ENCODE measurements at regions not wholly inside any gene's neighbourhood (a gene's known extent, or its start where the extent isn't known, plus 50 kb on each side); places are given as distances from the start of the nearest gene placed in this dataset.

DNA sequence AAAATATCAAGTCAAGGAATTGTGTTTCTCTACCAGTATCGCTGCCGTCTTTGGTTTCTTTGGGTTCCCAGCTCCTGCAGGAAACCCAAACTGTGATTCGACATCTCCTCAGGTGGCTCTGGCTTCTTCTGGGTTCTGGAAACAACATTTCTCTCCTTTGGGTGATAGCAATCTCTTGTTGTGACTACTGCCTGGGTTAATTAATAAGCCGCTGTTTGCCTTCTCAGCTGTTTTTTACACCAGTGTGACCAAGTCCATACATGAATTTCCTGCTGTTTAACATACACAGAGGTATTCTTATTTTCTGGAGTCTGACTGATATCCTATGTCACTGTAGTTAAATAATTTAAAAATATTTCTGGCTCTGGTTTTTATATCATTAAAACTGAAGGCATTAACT is 112.5 kb upstream of the DCC start:
- Mint-ChIP-seq H3K27ac (no peak overlapping the region), H3K4me1 (peaks cover 30% of the 10 kb centered on the region), H3K9me3 (0 out of 2 replicates have a peak, but pooled peaks cover 5% of the 10 kb centered on the region), H3K27me3 (ENCODE audit: low read depth) (peaks cover 2% of the 10 kb centered on the region), H3K36me3 (no peaks in the 10 kb centered on the region), H3K4me3 (no peak overlapping the region)
- DNase-seq (ENCODE audit: low spot score): no peak
- CTCF ChIA-PET: no interaction called here
- TF ChIP-seq ETV6 (CRISPR knock-in tag; IDR thresholded peaks at IDR 0.05) (no peak), ZBTB21 (CRISPR knock-in tag; IDR thresholded peaks at IDR 0.05; ENCODE audit: borderline replicate concordance) (no peak), FOXJ3 (CRISPR knock-in tag; IDR thresholded peaks at IDR 0.05; ENCODE audit: borderline replicate concordance) (no peak), ATF1 (CRISPR knock-in tag; IDR thresholded peaks at IDR 0.05) (no peak), NFE2L1 (CRISPR knock-in tag; IDR thresholded peaks at IDR 0.05) (no peak), SMAD4 (CRISPR knock-in tag; IDR thresholded peaks at IDR 0.05) (no peak), PRRX2 (CRISPR knock-in tag; IDR thresholded peaks at IDR 0.05) (no peak), IRF2 (CRISPR knock-in tag; IDR thresholded peaks at IDR 0.05; ENCODE audit: borderline replicate concordance, low read depth) (no peak), OVOL2 (CRISPR knock-in tag; IDR thresholded peaks at IDR 0.05; ENCODE audit: borderline replicate concordance) (no peak), NFATC4 (CRISPR knock-in tag; IDR thresholded peaks at IDR 0.05) (no peak), ELF4 (CRISPR knock-in tag; IDR thresholded peaks at IDR 0.05; ENCODE audit: low read depth) (no peak)
- TF ChIP-seq, protein P1, sequence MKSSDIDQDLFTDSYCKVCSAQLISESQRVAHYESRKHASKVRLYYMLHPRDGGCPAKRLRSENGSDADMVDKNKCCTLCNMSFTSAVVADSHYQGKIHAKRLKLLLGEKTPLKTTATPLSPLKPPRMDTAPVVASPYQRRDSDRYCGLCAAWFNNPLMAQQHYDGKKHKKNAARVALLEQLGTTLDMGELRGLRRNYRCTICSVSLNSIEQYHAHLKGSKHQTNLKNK (CRISPR knock-in tag; IDR thresholded peaks at IDR 0.05): no peak
- TF ChIP-seq, protein P2, sequence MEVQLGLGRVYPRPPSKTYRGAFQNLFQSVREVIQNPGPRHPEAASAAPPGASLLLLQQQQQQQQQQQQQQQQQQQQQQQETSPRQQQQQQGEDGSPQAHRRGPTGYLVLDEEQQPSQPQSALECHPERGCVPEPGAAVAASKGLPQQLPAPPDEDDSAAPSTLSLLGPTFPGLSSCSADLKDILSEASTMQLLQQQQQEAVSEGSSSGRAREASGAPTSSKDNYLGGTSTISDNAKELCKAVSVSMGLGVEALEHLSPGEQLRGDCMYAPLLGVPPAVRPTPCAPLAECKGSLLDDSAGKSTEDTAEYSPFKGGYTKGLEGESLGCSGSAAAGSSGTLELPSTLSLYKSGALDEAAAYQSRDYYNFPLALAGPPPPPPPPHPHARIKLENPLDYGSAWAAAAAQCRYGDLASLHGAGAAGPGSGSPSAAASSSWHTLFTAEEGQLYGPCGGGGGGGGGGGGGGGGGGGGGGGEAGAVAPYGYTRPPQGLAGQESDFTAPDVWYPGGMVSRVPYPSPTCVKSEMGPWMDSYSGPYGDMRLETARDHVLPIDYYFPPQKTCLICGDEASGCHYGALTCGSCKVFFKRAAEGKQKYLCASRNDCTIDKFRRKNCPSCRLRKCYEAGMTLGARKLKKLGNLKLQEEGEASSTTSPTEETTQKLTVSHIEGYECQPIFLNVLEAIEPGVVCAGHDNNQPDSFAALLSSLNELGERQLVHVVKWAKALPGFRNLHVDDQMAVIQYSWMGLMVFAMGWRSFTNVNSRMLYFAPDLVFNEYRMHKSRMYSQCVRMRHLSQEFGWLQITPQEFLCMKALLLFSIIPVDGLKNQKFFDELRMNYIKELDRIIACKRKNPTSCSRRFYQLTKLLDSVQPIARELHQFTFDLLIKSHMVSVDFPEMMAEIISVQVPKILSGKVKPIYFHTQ (CRISPR knock-in tag; IDR thresholded peaks at IDR 0.05): no peak
- TF ChIP-seq, protein P3, sequence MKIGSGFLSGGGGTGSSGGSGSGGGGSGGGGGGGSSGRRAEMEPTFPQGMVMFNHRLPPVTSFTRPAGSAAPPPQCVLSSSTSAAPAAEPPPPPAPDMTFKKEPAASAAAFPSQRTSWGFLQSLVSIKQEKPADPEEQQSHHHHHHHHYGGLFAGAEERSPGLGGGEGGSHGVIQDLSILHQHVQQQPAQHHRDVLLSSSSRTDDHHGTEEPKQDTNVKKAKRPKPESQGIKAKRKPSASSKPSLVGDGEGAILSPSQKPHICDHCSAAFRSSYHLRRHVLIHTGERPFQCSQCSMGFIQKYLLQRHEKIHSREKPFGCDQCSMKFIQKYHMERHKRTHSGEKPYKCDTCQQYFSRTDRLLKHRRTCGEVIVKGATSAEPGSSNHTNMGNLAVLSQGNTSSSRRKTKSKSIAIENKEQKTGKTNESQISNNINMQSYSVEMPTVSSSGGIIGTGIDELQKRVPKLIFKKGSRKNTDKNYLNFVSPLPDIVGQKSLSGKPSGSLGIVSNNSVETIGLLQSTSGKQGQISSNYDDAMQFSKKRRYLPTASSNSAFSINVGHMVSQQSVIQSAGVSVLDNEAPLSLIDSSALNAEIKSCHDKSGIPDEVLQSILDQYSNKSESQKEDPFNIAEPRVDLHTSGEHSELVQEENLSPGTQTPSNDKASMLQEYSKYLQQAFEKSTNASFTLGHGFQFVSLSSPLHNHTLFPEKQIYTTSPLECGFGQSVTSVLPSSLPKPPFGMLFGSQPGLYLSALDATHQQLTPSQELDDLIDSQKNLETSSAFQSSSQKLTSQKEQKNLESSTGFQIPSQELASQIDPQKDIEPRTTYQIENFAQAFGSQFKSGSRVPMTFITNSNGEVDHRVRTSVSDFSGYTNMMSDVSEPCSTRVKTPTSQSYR (CRISPR knock-in tag; IDR thresholded peaks at IDR 0.05): no peak
- POLR2A ChIA-PET: no interaction called here
- no peak for ATAC-seq

DNA sequence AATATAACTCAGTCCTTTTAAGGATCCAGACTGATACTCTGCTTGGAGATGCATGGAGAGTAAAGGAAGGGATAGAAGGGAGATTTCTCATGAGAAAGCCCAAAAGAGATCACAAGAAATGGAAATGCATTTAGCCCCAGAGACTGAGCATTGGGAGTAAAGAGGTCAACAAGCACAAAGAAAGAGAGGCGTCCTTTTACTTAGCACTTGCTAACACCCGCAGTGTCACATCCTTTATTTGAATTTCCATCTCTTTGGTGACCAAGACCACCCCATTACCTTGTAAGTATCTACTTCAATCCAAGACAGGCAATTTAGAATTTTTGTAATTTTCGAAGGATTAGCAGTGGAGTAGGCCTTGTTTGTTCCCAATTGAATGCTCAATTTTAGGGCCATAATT is 111.8 kb upstream of the DCC start:
- no peaks in the 10 kb centered on the region for H3K36me3 Mint-ChIP-seq
- no peak overlapping the region for H3K4me3 Mint-ChIP-seq
- ATAC-seq (peak; percentile 96), DNase-seq (ENCODE audit: low spot score) (no peak)
- peak overlapping the region; percentile 93 for H3K27ac Mint-ChIP-seq
- peaks cover 26% of the 10 kb centered on the region for H3K4me1 Mint-ChIP-seq
- H3K9me3 Mint-ChIP-seq: 0 out of 2 replicates have a peak, but pooled peaks cover 8% of the 10 kb centered on the region
- POLR2A ChIA-PET: no interaction called here
- CTCF ChIA-PET: no interaction called here
- peaks cover 2% of the 10 kb centered on the region for H3K27me3 Mint-ChIP-seq (ENCODE audit: low read depth)
- TF ChIP-seq, protein P4, sequence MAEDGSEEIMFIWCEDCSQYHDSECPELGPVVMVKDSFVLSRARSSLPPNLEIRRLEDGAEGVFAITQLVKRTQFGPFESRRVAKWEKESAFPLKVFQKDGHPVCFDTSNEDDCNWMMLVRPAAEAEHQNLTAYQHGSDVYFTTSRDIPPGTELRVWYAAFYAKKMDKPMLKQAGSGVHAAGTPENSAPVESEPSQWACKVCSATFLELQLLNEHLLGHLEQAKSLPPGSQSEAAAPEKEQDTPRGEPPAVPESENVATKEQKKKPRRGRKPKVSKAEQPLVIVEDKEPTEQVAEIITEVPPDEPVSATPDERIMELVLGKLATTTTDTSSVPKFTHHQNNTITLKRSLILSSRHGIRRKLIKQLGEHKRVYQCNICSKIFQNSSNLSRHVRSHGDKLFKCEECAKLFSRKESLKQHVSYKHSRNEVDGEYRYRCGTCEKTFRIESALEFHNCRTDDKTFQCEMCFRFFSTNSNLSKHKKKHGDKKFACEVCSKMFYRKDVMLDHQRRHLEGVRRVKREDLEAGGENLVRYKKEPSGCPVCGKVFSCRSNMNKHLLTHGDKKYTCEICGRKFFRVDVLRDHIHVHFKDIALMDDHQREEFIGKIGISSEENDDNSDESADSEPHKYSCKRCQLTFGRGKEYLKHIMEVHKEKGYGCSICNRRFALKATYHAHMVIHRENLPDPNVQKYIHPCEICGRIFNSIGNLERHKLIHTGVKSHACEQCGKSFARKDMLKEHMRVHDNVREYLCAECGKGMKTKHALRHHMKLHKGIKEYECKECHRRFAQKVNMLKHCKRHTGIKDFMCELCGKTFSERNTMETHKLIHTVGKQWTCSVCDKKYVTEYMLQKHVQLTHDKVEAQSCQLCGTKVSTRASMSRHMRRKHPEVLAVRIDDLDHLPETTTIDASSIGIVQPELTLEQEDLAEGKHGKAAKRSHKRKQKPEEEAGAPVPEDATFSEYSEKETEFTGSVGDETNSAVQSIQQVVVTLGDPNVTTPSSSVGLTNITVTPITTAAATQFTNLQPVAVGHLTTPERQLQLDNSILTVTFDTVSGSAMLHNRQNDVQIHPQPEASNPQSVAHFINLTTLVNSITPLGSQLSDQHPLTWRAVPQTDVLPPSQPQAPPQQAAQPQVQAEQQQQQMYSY (CRISPR knock-in tag; IDR thresholded peaks at IDR 0.05): no peak
- TF ChIP-seq, protein P5, sequence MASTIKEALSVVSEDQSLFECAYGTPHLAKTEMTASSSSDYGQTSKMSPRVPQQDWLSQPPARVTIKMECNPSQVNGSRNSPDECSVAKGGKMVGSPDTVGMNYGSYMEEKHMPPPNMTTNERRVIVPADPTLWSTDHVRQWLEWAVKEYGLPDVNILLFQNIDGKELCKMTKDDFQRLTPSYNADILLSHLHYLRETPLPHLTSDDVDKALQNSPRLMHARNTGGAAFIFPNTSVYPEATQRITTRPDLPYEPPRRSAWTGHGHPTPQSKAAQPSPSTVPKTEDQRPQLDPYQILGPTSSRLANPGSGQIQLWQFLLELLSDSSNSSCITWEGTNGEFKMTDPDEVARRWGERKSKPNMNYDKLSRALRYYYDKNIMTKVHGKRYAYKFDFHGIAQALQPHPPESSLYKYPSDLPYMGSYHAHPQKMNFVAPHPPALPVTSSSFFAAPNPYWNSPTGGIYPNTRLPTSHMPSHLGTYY (CRISPR knock-in tag; IDR thresholded peaks at IDR 0.05): no peak
- TF ChIP-seq, protein P6, sequence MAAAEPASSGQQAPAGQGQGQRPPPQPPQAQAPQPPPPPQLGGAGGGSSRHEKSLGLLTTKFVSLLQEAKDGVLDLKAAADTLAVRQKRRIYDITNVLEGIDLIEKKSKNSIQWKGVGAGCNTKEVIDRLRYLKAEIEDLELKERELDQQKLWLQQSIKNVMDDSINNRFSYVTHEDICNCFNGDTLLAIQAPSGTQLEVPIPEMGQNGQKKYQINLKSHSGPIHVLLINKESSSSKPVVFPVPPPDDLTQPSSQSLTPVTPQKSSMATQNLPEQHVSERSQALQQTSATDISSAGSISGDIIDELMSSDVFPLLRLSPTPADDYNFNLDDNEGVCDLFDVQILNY (CRISPR knock-in tag; IDR thresholded peaks at IDR 0.05): no peak
- TF ChIP-seq TCF7 (CRISPR knock-in tag; IDR thresholded peaks at IDR 0.05; ENCODE audit: low read depth) (no peak), NFATC4 (CRISPR knock-in tag; IDR thresholded peaks at IDR 0.05) (no peak), CREB1 (CRISPR knock-in tag; IDR thresholded peaks at IDR 0.05) (no peak), FOXK1 (CRISPR knock-in tag; IDR thresholded peaks at IDR 0.05) (no peak), NFE2L1 (CRISPR knock-in tag; IDR thresholded peaks at IDR 0.05) (no peak), ZNF671 (CRISPR knock-in tag; IDR thresholded peaks at IDR 0.05) (no peak), ZNF263 (CRISPR knock-in tag; IDR thresholded peaks at IDR 0.05; ENCODE audit: low read depth) (no peak), SOX15 (CRISPR knock-in tag; IDR thresholded peaks at IDR 0.05) (no peak), ZNF423 (CRISPR knock-in tag; IDR thresholded peaks at IDR 0.05) (no peak)
- TF ChIP-seq, protein P7, sequence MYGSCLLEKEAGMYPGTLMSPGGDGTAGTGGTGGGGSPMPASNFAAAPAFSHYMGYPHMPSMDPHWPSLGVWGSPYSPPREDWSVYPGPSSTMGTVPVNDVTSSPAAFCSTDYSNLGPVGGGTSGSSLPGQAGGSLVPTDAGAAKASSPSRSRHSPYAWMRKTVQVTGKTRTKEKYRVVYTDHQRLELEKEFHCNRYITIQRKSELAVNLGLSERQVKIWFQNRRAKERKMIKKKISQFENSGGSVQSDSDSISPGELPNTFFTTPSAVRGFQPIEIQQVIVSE (CRISPR knock-in tag; IDR thresholded peaks at IDR 0.05; ENCODE audit: borderline replicate concordance): no peak
